Mesendoderm (in vitro differentiated cells): ENCODE measurements at regions not wholly inside any gene's neighbourhood (a gene's known extent, or its start where the extent isn't known, plus 50 kb on each side); places are given as distances from the start of the nearest gene placed in this dataset.

ENCODE experiments used
- DNase-seq: peaks from one replicate; pipeline ENCODE4 v3.0.0; 2013
- H2AK5ac ChIP-seq: 2 replicates; pipeline ENCODE4 v1.6.1; 2013; ENCODE audit warnings: low read length, inconsistent platforms
- H2BK120ac ChIP-seq: 2 replicates; pipeline ENCODE4 v1.6.1; 2013; ENCODE audit warnings: low read depth, mild to moderate bottlenecking, low read length, moderate library complexity, mixed read lengths
- H2BK15ac ChIP-seq: replicated peaks from 2 replicates; pipeline ENCODE4 v1.6.1; 2013; ENCODE audit warnings: low read depth, mild to moderate bottlenecking, moderate library complexity
- H2BK5ac ChIP-seq: 2 replicates; pipeline ENCODE4 v1.6.1; 2013; ENCODE audit warnings: low read length, inconsistent platforms
- H3K18ac ChIP-seq: 2 replicates; pipeline ENCODE4 v1.6.1; 2013; ENCODE audit warnings: mild to moderate bottlenecking, low read length, mixed read lengths
- H3K23ac ChIP-seq: one replicate; pipeline ENCODE4 v1.6.1; 2013; ENCODE audit warnings: low read length
- H3K27ac ChIP-seq: 2 replicates; pipeline ENCODE4 v1.5.1; 2013; ENCODE audit warnings: low read depth, mild to moderate bottlenecking, inconsistent platforms, low read length, moderate library complexity
- H3K27me3 ChIP-seq: 2 replicates; pipeline ENCODE4 v1.6.1; 2013; ENCODE audit warnings: low read length, control low read depth, mild to moderate bottlenecking, inconsistent platforms; ENCODE audit not compliant: insufficient read depth, poor library complexity
- H3K36me3 ChIP-seq: 2 replicates; pipeline ENCODE4 v1.6.1; 2013; ENCODE audit warnings: low read length, inconsistent platforms; ENCODE audit not compliant: control insufficient read depth, insufficient read depth
- H3K4ac ChIP-seq: one replicate; pipeline ENCODE4 v1.6.1; 2013; ENCODE audit warnings: low read depth, mild to moderate bottlenecking, low read length, moderate library complexity
- H3K4me1 ChIP-seq: 2 replicates; pipeline ENCODE4 v1.6.1; 2013; ENCODE audit warnings: low read depth, low read length, inconsistent platforms; ENCODE audit not compliant: control insufficient read depth
- H3K4me2 ChIP-seq: 2 replicates; pipeline ENCODE4 v1.6.1; 2013; ENCODE audit warnings: low read length
- H3K4me3 ChIP-seq: 2 replicates; pipeline ENCODE4 v1.5.1; 2013; ENCODE audit warnings: mild to moderate bottlenecking, low read length
- H3K56ac ChIP-seq: one replicate; pipeline ENCODE4 v1.6.1; 2013; ENCODE audit warnings: low read length
- H3K79me1 ChIP-seq: 2 replicates; pipeline ENCODE4 v1.6.1; 2013; ENCODE audit warnings: low read length, inconsistent platforms
- H3K79me2 ChIP-seq: 2 replicates; pipeline ENCODE4 v1.6.1; 2013; ENCODE audit warnings: mild to moderate bottlenecking, low read length; ENCODE audit not compliant: control insufficient read depth, insufficient read depth
- H3K9ac ChIP-seq: 2 replicates; pipeline ENCODE4 v1.6.1; 2013; ENCODE audit warnings: low read length, inconsistent platforms
- H4K5ac ChIP-seq: one replicate; pipeline ENCODE4 v1.6.1; 2013; ENCODE audit warnings: low read length
- H4K8ac ChIP-seq: one replicate; pipeline ENCODE4 v1.6.1; 2013; ENCODE audit warnings: low read depth, mild to moderate bottlenecking, control low read depth, low read length, moderate library complexity
- WGBS: extraction: QIAGEN DNeasy Blood & Tissue Kit; methylation state at CpG from one replicate; pipeline ENCODE4 v1.1.7; 2013; ENCODE audit warnings: low lambda C conversion rate, missing lambda C conversion rate; ENCODE audit not compliant: insufficient coverage; ENCODE audit errors: extremely low coverage; 5-methylcytosine and 5-hydroxymethylcytosine counted together

DNA sequence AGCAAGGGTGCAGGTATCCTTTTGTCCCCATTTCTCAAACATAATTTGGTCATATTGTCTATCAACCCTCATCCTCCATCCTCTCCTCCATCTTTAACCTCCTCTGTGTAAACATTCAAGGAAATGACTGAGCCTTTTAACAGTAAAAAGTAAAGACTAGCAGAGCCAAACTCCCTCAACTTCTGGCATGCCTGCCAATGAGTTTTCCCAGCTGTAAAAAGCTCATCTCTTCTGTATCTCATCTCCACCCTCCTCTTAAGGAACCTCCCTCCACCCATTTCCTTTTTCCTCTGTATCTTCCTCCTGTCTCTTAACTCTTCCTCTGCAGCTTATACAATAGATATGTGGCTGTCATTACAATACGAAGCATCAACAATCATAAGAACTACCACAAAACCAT is 76.9 kb upstream of the PSMD7 start:
- Histone ChIP-seq H3K27me3 (no peaks in the 10 kb centered on the region), H3K4me2 (no peak overlapping the region), H2BK15ac (no peak overlapping the region), H3K23ac (no peak overlapping the region), H3K9ac (no peak overlapping the region), H3K4me3 (no peak overlapping the region), H4K5ac (no peak overlapping the region), H3K4me1 (no peaks in the 10 kb centered on the region), H3K79me2 (no peaks in the 10 kb centered on the region), H2AK5ac (no peak overlapping the region), H2BK120ac (no peak overlapping the region), H3K79me1 (no peaks in the 10 kb centered on the region), H3K36me3 (no peaks in the 10 kb centered on the region), H3K18ac (no peak overlapping the region), H4K8ac (no peak overlapping the region), H3K56ac (no peak overlapping the region), H3K27ac (no peak overlapping the region), H3K4ac (no peak overlapping the region), H2BK5ac (no peak overlapping the region)
- no peak for DNase-seq
- WGBS, result no CpG with 5 or more reads among the region's 1 CpG

DNA sequence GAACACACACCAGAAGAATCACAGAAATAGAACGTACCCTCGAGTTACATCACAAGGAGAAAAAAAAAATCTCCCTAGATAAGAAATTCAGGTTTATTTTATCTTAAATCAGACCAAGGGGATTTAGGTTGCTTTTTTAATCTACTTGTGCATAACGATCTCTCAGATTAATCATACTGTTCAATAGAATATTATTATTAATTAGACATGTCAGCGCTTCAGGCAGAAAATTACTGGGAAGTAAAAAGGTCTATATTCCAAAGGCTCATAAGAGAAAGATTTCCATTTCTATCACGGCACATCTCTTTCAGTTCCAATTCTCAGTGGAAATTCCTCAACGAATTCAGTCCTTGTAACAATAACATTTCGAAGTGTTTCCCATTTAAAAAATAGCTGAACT is 77.7 kb upstream of the PSMD7 start:
- Histone ChIP-seq H3K4me3 (no peak overlapping the region), H3K56ac (no peak overlapping the region), H3K4me1 (no peaks in the 10 kb centered on the region), H3K79me2 (no peaks in the 10 kb centered on the region), H3K36me3 (no peaks in the 10 kb centered on the region), H3K9ac (no peak overlapping the region), H3K18ac (no peak overlapping the region), H2BK120ac (no peak overlapping the region), H2BK15ac (no peak overlapping the region), H4K8ac (no peak overlapping the region), H3K27me3 (no peaks in the 10 kb centered on the region), H3K4ac (no peak overlapping the region), H3K27ac (no peak overlapping the region), H3K23ac (no peak overlapping the region), H3K79me1 (no peaks in the 10 kb centered on the region), H2AK5ac (no peak overlapping the region), H3K4me2 (no peak overlapping the region), H4K5ac (no peak overlapping the region), H2BK5ac (no peak overlapping the region)
- no CpG with 5 or more reads among the region's 7 CpGs for WGBS
- no peak for DNase-seq

- peak; percentile 86 for DNase-seq
- Histone ChIP-seq H3K9ac (no peak overlapping the region), H3K36me3 (no peaks in the 10 kb centered on the region), H3K27ac (no peak overlapping the region), H2BK5ac (no peak overlapping the region), H2BK120ac (no peak overlapping the region), H3K79me2 (no peaks in the 10 kb centered on the region), H4K8ac (no peak overlapping the region), H2AK5ac (no peak overlapping the region), H2BK15ac (no peak overlapping the region), H3K56ac (no peak overlapping the region), H4K5ac (no peak overlapping the region), H3K18ac (no peak overlapping the region), H3K79me1 (no peaks in the 10 kb centered on the region), H3K4me1 (no peaks in the 10 kb centered on the region), H3K23ac (no peak overlapping the region), H3K4me2 (no peak overlapping the region), H3K27me3 (no peaks in the 10 kb centered on the region), H3K4me3 (no peak overlapping the region), H3K4ac (no peak overlapping the region)
- no CpG with 5 or more reads among the region's 4 CpGs for WGBS
Measured at GRCh38 chr16:74216319-74216718, 80.3 kb upstream of the PSMD7 start.

- Histone ChIP-seq H3K79me2 (no peaks in the 10 kb centered on the region), H3K23ac (no peak overlapping the region), H4K8ac (no peak overlapping the region), H3K4me2 (no peak overlapping the region), H3K27me3 (no peaks in the 10 kb centered on the region), H3K4me3 (no peak overlapping the region), H2BK5ac (no peak overlapping the region), H3K4ac (no peak overlapping the region), H3K18ac (no peak overlapping the region), H3K79me1 (no peaks in the 10 kb centered on the region), H3K56ac (no peak overlapping the region), H2BK120ac (no peak overlapping the region), H3K9ac (no peak overlapping the region), H3K4me1 (no peaks in the 10 kb centered on the region), H2BK15ac (no peak overlapping the region), H3K27ac (no peak overlapping the region), H4K5ac (no peak overlapping the region), H3K36me3 (no peaks in the 10 kb centered on the region), H2AK5ac (no peak overlapping the region)
- DNase-seq, result no peak
- WGBS, result no CpG with 5 or more reads among the region's 6 CpGs
Measured at GRCh38 chr16:74215249-74215648, 81.4 kb upstream of the PSMD7 start.

DNA sequence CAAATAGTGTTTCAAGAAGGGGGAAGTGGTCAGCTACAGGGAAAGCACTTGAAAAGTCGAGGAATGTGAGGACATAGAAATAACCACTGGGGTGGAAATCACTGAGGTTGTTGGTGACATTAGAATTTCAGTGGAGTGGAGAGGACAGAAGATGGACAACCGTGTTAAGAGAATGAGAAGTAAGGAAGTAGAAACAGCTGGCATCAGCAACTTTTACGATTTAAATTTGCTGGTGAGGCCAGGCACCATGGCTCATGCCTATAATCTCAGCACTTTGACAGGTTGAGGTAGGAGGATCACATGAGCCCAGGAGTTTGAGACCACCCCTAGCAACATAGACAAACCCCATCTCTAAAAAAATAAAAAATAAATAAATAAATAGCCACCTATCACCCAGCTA is 83.2 kb upstream of the PSMD7 start:
- H3K4me3 ChIP-seq, result no peak overlapping the region
- no peak overlapping the region for H2AK5ac ChIP-seq
- H3K4ac ChIP-seq, result no peak overlapping the region
- H4K8ac ChIP-seq, result no peak overlapping the region
- no peak overlapping the region for H3K23ac ChIP-seq
- no peak overlapping the region for H3K18ac ChIP-seq
- WGBS, result no CpG with 5 or more reads among the region's 3 CpGs
- no peaks in the 10 kb centered on the region for H3K79me1 ChIP-seq
- no peak for DNase-seq
- no peaks in the 10 kb centered on the region for H3K36me3 ChIP-seq
- H2BK120ac ChIP-seq, result no peak overlapping the region
- H3K27ac ChIP-seq, result no peak overlapping the region
- no peak overlapping the region for H3K56ac ChIP-seq
- H3K27me3 ChIP-seq, result no peaks in the 10 kb centered on the region
- no peaks in the 10 kb centered on the region for H3K4me1 ChIP-seq
- no peak overlapping the region for H2BK15ac ChIP-seq
- H2BK5ac ChIP-seq, result no peak overlapping the region
- H3K4me2 ChIP-seq, result no peak overlapping the region
- H3K79me2 ChIP-seq, result no peaks in the 10 kb centered on the region
- H3K9ac ChIP-seq, result no peak overlapping the region
- H4K5ac ChIP-seq, result no peak overlapping the region

DNA sequence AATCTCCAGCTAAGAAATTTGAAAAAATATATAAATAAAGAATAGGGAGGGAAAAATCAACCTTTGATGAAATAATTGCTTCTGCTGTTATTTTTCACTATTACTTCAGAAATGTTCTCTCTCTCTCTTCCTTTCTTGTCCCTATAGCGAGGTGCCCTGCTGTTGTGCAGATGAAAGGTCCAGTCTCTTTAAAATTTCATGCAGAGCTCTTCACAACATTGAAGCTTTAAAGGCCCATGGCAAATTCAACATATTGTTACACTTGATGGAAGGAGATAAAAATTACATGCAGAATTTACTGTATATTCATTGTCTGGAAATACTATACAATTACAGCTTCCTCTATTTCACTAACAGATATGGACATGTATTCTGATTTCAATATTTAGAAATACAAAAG is 86.4 kb upstream of the PSMD7 start:
- Histone ChIP-seq H3K79me1 (no peaks in the 10 kb centered on the region), H3K23ac (no peak overlapping the region), H2BK5ac (no peak overlapping the region), H2AK5ac (no peak overlapping the region), H2BK15ac (no peak overlapping the region), H3K79me2 (no peaks in the 10 kb centered on the region), H3K27ac (no peak overlapping the region), H3K4me3 (no peak overlapping the region), H3K27me3 (no peaks in the 10 kb centered on the region), H4K8ac (no peak overlapping the region), H2BK120ac (no peak overlapping the region), H3K36me3 (no peaks in the 10 kb centered on the region), H3K18ac (no peak overlapping the region), H3K4me2 (no peak overlapping the region), H3K4ac (no peak overlapping the region), H3K56ac (no peak overlapping the region), H4K5ac (no peak overlapping the region), H3K9ac (no peak overlapping the region), H3K4me1 (no peaks in the 10 kb centered on the region)
- DNase-seq, result no peak
- no CpG with 5 or more reads among the region's 1 CpG for WGBS
